OCI-LY1 (cell line): ENCODE measurements at regions not wholly inside any gene's neighbourhood (a gene's known extent, or its start where the extent isn't known, plus 50 kb on each side); places are given as distances from the start of the nearest gene placed in this dataset.

Experiments used
- EZH2 ChIP-seq: fragments of 200-600 bp; sonication (generic), shearing (Covaris generic); IDR thresholded peaks from 2 replicates; pipeline ENCODE4 v1.8.0; 2017; ENCODE audit warnings: borderline replicate concordance, mixed run types, mild to moderate bottlenecking, antibody characterized with exemption, low read length, moderate library complexity, mixed read lengths
- TF ChIP-seq, protein P1 (sequence below): fragments of 200-600 bp; sonication (generic), shearing (Covaris generic); IDR thresholded peaks from 2 replicates; pipeline ENCODE4 v1.5.1; 2017; ENCODE audit warnings: mild to moderate bottlenecking, antibody characterized with exemption, low read length, moderate library complexity, mixed read lengths

- TF ChIP-seq, protein P1, sequence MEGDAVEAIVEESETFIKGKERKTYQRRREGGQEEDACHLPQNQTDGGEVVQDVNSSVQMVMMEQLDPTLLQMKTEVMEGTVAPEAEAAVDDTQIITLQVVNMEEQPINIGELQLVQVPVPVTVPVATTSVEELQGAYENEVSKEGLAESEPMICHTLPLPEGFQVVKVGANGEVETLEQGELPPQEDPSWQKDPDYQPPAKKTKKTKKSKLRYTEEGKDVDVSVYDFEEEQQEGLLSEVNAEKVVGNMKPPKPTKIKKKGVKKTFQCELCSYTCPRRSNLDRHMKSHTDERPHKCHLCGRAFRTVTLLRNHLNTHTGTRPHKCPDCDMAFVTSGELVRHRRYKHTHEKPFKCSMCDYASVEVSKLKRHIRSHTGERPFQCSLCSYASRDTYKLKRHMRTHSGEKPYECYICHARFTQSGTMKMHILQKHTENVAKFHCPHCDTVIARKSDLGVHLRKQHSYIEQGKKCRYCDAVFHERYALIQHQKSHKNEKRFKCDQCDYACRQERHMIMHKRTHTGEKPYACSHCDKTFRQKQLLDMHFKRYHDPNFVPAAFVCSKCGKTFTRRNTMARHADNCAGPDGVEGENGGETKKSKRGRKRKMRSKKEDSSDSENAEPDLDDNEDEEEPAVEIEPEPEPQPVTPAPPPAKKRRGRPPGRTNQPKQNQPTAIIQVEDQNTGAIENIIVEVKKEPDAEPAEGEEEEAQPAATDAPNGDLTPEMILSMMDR = no peak
- no peak for TF ChIP-seq EZH2
Observed at GRCh38 chr1:192892934-192893333, 84.1 kb downstream of the RGS2 start.
